Thymus (tissue), 11 donors: ENCODE measurements at regions not wholly inside any gene's neighbourhood (a gene's known extent, or its start where the extent isn't known, plus 50 kb on each side); places are given as distances from the start of the nearest gene placed in this dataset.

Experiments used
- DNase-seq, 9 donors: peaks; one replicate each; pipeline ENCODE4 v3.0.0-alpha.2; 2013; ENCODE audit warnings: low spot score in 9 of 9, low read depth in 6 of 9, missing footprints in 1 of 9
- H3K27ac ChIP-seq, 2 donors: one replicate each; pipeline ENCODE4 v1.5.1; 2013; ENCODE audit warnings: control low read depth in 1 of 2, low read depth in 1 of 2, low read length in 1 of 2, mild to moderate bottlenecking in 1 of 2, moderate library complexity in 1 of 2
- H3K27me3 ChIP-seq, 2 donors: one replicate each; pipeline ENCODE4 v1.5.1; 2013; ENCODE audit warnings: low read length in 1 of 2; ENCODE audit not compliant: control insufficient read depth in 2 of 2, insufficient read depth in 1 of 2
- H3K36me3 ChIP-seq, 2 donors: one replicate each; pipeline ENCODE4 v1.5.1; 2013; ENCODE audit warnings: low read length in 1 of 2, mild to moderate bottlenecking in 1 of 2, moderate library complexity in 1 of 2; ENCODE audit not compliant: control insufficient read depth in 2 of 2, insufficient read depth in 2 of 2
- H3K4me1 ChIP-seq, 2 donors: one replicate each; pipeline ENCODE4 v1.5.1; 2013; ENCODE audit warnings: low read length in 2 of 2; ENCODE audit not compliant: control insufficient read depth in 2 of 2, insufficient read depth in 2 of 2
- H3K4me3 ChIP-seq, 2 donors: one replicate each; pipeline ENCODE4 v1.5.1; 2013; ENCODE audit warnings: low read length in 2 of 2, control low read depth in 1 of 2, mild to moderate bottlenecking in 1 of 2
- H3K9me3 ChIP-seq, 2 donors: one replicate each; pipeline ENCODE4 v1.5.1; 2013; ENCODE audit warnings: low read length in 1 of 2, mild to moderate bottlenecking in 1 of 2; ENCODE audit not compliant: control insufficient read depth in 2 of 2, insufficient read depth in 1 of 2
- WGBS: extraction: QIAGEN DNeasy Blood & Tissue Kit; methylation state at CpG from one replicate; pipeline ENCODE4 v1.1.7; 2013; 5-methylcytosine and 5-hydroxymethylcytosine counted together
- donor health status: healthy.

GRCh38 chr7:157080111-157080730, 58.5 kb upstream of the UBE3C start:
- H3K4me1 ChIP-seq: no peaks in the 10 kb centered on the region
- H3K36me3 ChIP-seq: no peaks in the 10 kb centered on the region
- peaks cover 14 to 52% of the 10 kb centered on the region in 2 donors for H3K27me3 ChIP-seq
- DNase-seq: no peak
- no peaks in the 10 kb centered on the region for H3K9me3 ChIP-seq
- H3K4me3 ChIP-seq: no peak overlapping the region
- 94% methylated on average over 10 of the region's 10 CpGs for WGBS
- H3K27ac ChIP-seq: no peak overlapping the region

- H3K27me3 ChIP-seq: peaks cover 0 to 9% of the 10 kb centered on the region in 2 donors
- 93% methylated on average over 9 of the region's 9 CpGs for WGBS
- H3K27ac ChIP-seq: no peak overlapping the region
- H3K4me1 ChIP-seq: no peaks in the 10 kb centered on the region
- H3K4me3 ChIP-seq: no peak overlapping the region
- no peaks in the 10 kb centered on the region for H3K36me3 ChIP-seq
- DNase-seq: no peak
- no peaks in the 10 kb centered on the region for H3K9me3 ChIP-seq
These were observed 52.1 kb upstream of the UBE3C start for GRCh38 chr7:157086508-157087187.

- peaks cover 0 to 6% of the 10 kb centered on the region in 2 donors for H3K27me3 ChIP-seq
- H3K9me3 ChIP-seq: no peaks in the 10 kb centered on the region
- H3K27ac ChIP-seq: no peak overlapping the region
- H3K36me3 ChIP-seq: no peaks in the 10 kb centered on the region
- no peak overlapping the region for H3K4me3 ChIP-seq
- H3K4me1 ChIP-seq: no peaks in the 10 kb centered on the region
- 93% methylated on average over 24 of the region's 24 CpGs for WGBS
- no peak for DNase-seq
These were observed 51.1 kb upstream of the UBE3C start for GRCh38 chr7:157087646-157088045.

GRCh38 chr7:157088136-157088535, 50.6 kb upstream of the UBE3C start:
- DNase-seq: no peak
- Histone ChIP-seq H3K4me1 (no peaks in the 10 kb centered on the region), H3K9me3 (no peaks in the 10 kb centered on the region), H3K36me3 (no peaks in the 10 kb centered on the region), H3K27ac (no peak overlapping the region), H3K27me3 (peaks cover 0 to 6% of the 10 kb centered on the region in 2 donors), H3K4me3 (no peak overlapping the region)
- 90% methylated on average over 11 of the region's 11 CpGs for WGBS
